ENCODE measurements at regions not wholly inside any gene's neighbourhood (a gene's known extent, or its start where the extent isn't known, plus 50 kb on each side); places are given as distances from the start of the nearest gene placed in this dataset.

GRCh38 chr11:113587308-113587739 is 112.1 kb upstream of the DRD2 start:
- DNase-seq (ENCODE audit: low read depth, low spot score) (no peak), FAIRE-seq (no peak)
- Histone ChIP-seq H3K27me3 (ENCODE audit: control insufficient read depth in 2 of 2, insufficient read depth in 2 of 2, low read length in 2 of 2) (no peaks in the 10 kb centered on the region), H3K36me3 (ENCODE audit: control insufficient read depth in 2 of 2, extremely low read depth in 1 of 2, insufficient read depth in 2 of 2, low read length in 2 of 2) (no peaks in the 10 kb centered on the region), H3K4me3 (replicated peaks in 1 of 3; ENCODE audit: insufficient read depth in 1 of 3, low read depth in 1 of 3, low read length in 3 of 3) (no peak overlapping the region), H3K4me2 (ENCODE audit: insufficient read depth, low read length) (no peak overlapping the region), H3K9ac (replicated peaks; ENCODE audit: extremely low read depth, insufficient read depth, low read length) (no peak overlapping the region), H3K79me2 (ENCODE audit: control insufficient read depth, insufficient read depth, low read length) (no peaks in the 10 kb centered on the region), H3K9me3 (replicated peaks; ENCODE audit: control insufficient read depth, insufficient read depth, low read length) (no peaks in the 10 kb centered on the region), H4K20me1 (replicated peaks; ENCODE audit: control insufficient read depth, extremely low read depth, insufficient read depth, low read length) (no peaks in the 10 kb centered on the region), H3K27ac (ENCODE audit: insufficient read depth, low read depth, low read length) (no peak overlapping the region), H2AFZ (ENCODE audit: low read depth, low read length) (no peak overlapping the region), H3K9me1 (replicated peaks; ENCODE audit: control insufficient read depth, extremely low read depth, insufficient read depth, low read length) (no peaks in the 10 kb centered on the region), H3K4me1 (ENCODE audit: control insufficient read depth, extremely low read depth, insufficient read depth, low read length) (no peaks in the 10 kb centered on the region)
- dilution Hi-C loops (cut with MboI; ENCODE audit: extremely low pct_ligation_motif_present, low sequenced_read_pairs) = no loop called here
- no TSS peak for BruUV-seq (replicated peaks)
- ChIA-PET CTCF (no interaction called here), POLR2A (no interaction called here)
- TF ChIP-seq JUN (IDR thresholded peaks at IDR 0.05; ENCODE audit: borderline replicate concordance, insufficient read depth, insufficient read length, low read depth) (no peak), MYC (IDR thresholded peaks at IDR 0.05; ENCODE audit: low read depth, low read length) (no peak), GATA2 (IDR thresholded peaks at IDR 0.05; ENCODE audit: insufficient read depth, insufficient read length, low read depth, low read length) (no peak)
- TF ChIP-seq, protein P1, sequence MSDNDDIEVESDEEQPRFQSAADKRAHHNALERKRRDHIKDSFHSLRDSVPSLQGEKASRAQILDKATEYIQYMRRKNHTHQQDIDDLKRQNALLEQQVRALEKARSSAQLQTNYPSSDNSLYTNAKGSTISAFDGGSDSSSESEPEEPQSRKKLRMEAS (IDR thresholded peaks at IDR 0.05; ENCODE audit: insufficient read depth, insufficient read length) = no peak
- intact Hi-C loops (cut with micrococcal nuclease) = no loop called here

DNA sequence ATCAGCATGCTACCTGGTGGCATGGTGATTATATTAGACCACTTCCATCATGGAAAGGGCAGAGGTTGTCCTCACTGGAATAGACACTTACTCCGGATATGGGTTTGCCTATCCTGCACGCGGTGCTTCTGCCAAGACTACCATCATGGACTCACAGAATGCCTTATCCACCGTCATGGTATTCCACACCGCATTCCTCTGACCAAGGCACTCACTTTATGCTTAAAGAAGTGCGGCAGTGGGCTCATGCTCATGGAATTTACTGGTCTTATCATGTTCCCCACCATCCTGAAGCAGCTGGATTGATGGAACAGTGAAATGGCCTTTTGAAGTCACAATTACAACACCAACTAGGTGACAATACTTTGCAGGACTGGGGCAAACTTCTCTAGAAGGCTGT is 109.2 kb upstream of the DRD2 start:
- dilution Hi-C loops (cut with MboI; ENCODE audit: extremely low pct_ligation_motif_present, low sequenced_read_pairs) (no loop called here), intact Hi-C loops (cut with micrococcal nuclease) (no loop called here)
- no peak for TF ChIP-seq POLR2AphosphoS5 (IDR thresholded peaks at IDR 0.05; ENCODE audit: insufficient read depth, low read depth, low read length)
- no peak for TF ChIP-seq FOS (IDR thresholded peaks at IDR 0.05; ENCODE audit: borderline replicate concordance, insufficient read depth, low read length)
- TF ChIP-seq GATA2 (IDR thresholded peaks at IDR 0.05; ENCODE audit: insufficient read depth, insufficient read length, low read depth, low read length) = no peak
- TF ChIP-seq, protein P1 (IDR thresholded peaks at IDR 0.05; ENCODE audit: insufficient read depth, insufficient read length) = no peak
- TF ChIP-seq, protein P2, sequence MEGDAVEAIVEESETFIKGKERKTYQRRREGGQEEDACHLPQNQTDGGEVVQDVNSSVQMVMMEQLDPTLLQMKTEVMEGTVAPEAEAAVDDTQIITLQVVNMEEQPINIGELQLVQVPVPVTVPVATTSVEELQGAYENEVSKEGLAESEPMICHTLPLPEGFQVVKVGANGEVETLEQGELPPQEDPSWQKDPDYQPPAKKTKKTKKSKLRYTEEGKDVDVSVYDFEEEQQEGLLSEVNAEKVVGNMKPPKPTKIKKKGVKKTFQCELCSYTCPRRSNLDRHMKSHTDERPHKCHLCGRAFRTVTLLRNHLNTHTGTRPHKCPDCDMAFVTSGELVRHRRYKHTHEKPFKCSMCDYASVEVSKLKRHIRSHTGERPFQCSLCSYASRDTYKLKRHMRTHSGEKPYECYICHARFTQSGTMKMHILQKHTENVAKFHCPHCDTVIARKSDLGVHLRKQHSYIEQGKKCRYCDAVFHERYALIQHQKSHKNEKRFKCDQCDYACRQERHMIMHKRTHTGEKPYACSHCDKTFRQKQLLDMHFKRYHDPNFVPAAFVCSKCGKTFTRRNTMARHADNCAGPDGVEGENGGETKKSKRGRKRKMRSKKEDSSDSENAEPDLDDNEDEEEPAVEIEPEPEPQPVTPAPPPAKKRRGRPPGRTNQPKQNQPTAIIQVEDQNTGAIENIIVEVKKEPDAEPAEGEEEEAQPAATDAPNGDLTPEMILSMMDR (IDR thresholded peaks at IDR 0.05; ENCODE audit: extremely low read depth in 1 of 2, insufficient read depth in 1 of 2, low read depth in 1 of 2, low read length in 2 of 2) = no peak
- no peak for TF ChIP-seq JUN (IDR thresholded peaks at IDR 0.05; ENCODE audit: borderline replicate concordance, insufficient read depth, insufficient read length, low read depth)
- no peak for TF ChIP-seq EZH2 (IDR thresholded peaks at IDR 0.05; ENCODE audit: borderline replicate concordance, low read depth, low read length, severe bottlenecking)
- no peak for TF ChIP-seq POLR2A (IDR thresholded peaks at IDR 0.05; ENCODE audit: low read depth, low read length)
- no peak for TF ChIP-seq MYC (IDR thresholded peaks at IDR 0.05; ENCODE audit: low read depth, low read length)
- H2AFZ ChIP-seq (ENCODE audit: low read depth, low read length) = no peak overlapping the region
- H3K4me3 ChIP-seq (replicated peaks in 1 of 3; ENCODE audit: insufficient read depth in 1 of 3, low read depth in 1 of 3, low read length in 3 of 3) = no peak overlapping the region
- DNase-seq (ENCODE audit: low read depth, low spot score) (no peak), FAIRE-seq (no peak)
- no peak overlapping the region for H3K9ac ChIP-seq (replicated peaks; ENCODE audit: extremely low read depth, insufficient read depth, low read length)
- H3K27ac ChIP-seq (ENCODE audit: insufficient read depth, low read depth, low read length) = no peak overlapping the region
- H3K9me1 ChIP-seq (replicated peaks; ENCODE audit: control insufficient read depth, extremely low read depth, insufficient read depth, low read length) = no peaks in the 10 kb centered on the region
- ChIA-PET CTCF (no interaction called here), POLR2A (no interaction called here)
- H3K79me2 ChIP-seq (ENCODE audit: control insufficient read depth, insufficient read depth, low read length) = no peaks in the 10 kb centered on the region
- H3K9me3 ChIP-seq (replicated peaks; ENCODE audit: control insufficient read depth, insufficient read depth, low read length) = no peaks in the 10 kb centered on the region
- H3K4me1 ChIP-seq (ENCODE audit: control insufficient read depth, extremely low read depth, insufficient read depth, low read length) = no peaks in the 10 kb centered on the region
- H4K20me1 ChIP-seq (replicated peaks; ENCODE audit: control insufficient read depth, extremely low read depth, insufficient read depth, low read length) = no peaks in the 10 kb centered on the region
- no TSS peak for BruUV-seq (replicated peaks)
- no peaks in the 10 kb centered on the region for H3K27me3 ChIP-seq (ENCODE audit: control insufficient read depth in 2 of 2, insufficient read depth in 2 of 2, low read length in 2 of 2)
- H3K4me2 ChIP-seq (ENCODE audit: insufficient read depth, low read length) = no peak overlapping the region
- H3K36me3 ChIP-seq (ENCODE audit: control insufficient read depth in 2 of 2, extremely low read depth in 1 of 2, insufficient read depth in 2 of 2, low read length in 2 of 2) = no peaks in the 10 kb centered on the region

All from endothelial cell of umbilical vein (primary cell).